Islet precursor cell (in vitro differentiated cells): ENCODE measurements at regions not wholly inside any gene's neighbourhood (a gene's known extent, or its start where the extent isn't known, plus 50 kb on each side); places are given as distances from the start of the nearest gene placed in this dataset.
A peak's percentile ranks its signal among the peaks of the same experiment; 100 is the strongest.
"Not testable (repeated sequence)": the region's sequence is repeated elsewhere in the genome, so short reads cannot be mapped to it uniquely, and the experiment has no call there.

Source experiments
- DNase-seq: peaks from one replicate; pipeline ENCODE4 v3.0.0-alpha.2; 2018

GRCh38 chr18:54433368-54433767 lies 75.7 kb downstream of the C18orf54 start:
- DNase-seq = no peak

DNA sequence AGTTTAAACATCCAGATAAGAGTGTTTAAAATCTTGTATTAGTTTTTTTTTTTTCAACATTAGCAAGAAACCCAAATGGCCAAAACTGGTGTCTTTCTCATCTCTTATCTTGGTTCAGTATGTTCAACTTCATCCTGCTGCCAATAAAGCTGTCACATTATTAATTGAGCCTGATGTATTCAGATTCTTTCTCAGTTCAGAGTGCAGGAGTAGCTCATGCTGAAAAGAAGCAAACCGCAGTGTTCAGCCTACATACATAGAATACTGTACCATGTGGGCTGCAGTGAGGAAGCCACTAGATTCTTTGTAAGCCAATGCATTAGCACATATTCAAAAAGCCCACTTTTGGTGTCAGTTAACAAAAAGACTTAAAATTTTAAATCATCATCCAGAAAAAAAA lies 76.2 kb downstream of the C18orf54 start:
- DNase-seq = no peak

- DNase-seq = no peak
These were observed 76.7 kb downstream of the C18orf54 start for GRCh38 chr18:54434453-54434852.

GRCh38 chr18:54436501-54436900 lies 78.8 kb downstream of the C18orf54 start:
- no peak for DNase-seq

GRCh38 chr18:54440292-54440691 lies 82.6 kb downstream of the C18orf54 start:
- no peak for DNase-seq

DNA sequence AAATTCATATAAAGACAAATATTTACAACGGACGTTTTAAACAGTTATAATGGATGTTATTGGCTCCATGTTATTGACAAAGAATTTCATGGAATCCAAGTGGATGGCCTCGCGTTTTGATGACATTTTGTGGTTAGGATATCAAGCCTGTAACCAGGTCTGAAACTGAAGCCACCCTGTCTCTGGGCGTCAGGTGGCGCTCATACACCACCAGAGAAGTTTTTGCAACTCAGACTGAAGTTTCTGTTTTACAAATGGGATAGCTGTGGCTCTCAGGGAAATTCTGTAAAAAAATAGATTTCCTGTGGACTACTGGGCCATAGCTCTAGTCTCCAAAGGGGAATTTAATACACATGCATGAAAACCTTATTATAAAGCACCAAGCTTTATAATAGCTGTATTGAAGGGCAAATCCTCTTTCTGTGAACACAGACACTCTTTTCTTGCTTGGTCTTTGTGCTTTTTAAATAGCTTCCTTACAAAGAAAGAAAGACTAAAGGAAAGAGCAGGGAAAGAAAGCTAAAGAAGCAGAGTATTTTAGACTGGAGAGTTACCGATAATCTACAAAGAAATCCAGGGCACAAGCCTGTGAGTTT lies 86.7 kb downstream of the C18orf54 start:
- peak; percentile 81 for DNase-seq

DNA sequence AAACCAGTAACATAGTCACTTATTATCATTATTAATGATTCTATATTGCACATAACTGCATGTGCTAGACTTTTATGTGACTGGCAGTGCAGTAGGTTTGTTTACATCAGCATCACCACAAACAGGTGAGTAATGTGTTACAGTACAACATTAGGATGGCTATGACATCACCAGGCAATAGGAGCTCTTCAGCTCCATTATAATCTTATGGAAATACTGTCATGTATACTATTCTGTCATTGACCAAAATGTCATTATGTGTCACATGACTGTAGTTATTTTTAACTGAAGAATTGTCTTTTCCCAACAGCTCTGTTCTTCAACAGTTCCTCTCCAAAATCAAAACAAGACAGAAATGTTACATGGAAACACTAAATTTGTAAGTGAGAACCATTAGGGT lies 96.3 kb downstream of the C18orf54 start:
- no peak for DNase-seq

DNA sequence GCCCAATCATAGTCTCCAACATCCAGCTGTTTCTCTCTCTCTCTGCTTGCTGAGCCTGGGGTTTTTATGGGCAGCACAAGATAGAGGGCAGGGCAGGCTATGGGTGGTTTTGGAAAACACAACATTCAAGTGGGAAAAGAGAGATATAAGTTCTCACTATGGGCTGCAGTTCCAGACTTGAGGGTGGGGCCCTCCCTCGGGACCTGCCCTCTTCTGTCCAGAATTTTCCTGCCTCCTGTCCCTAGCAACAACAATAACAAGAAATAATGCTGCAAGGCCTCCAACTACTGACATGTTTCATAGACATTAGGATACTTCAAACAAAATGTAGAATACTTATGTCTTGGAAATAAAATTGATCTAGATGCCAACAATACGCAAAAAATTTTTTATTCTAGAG lies 107.8 kb downstream of the C18orf54 start:
- DNase-seq = no peak

DNA sequence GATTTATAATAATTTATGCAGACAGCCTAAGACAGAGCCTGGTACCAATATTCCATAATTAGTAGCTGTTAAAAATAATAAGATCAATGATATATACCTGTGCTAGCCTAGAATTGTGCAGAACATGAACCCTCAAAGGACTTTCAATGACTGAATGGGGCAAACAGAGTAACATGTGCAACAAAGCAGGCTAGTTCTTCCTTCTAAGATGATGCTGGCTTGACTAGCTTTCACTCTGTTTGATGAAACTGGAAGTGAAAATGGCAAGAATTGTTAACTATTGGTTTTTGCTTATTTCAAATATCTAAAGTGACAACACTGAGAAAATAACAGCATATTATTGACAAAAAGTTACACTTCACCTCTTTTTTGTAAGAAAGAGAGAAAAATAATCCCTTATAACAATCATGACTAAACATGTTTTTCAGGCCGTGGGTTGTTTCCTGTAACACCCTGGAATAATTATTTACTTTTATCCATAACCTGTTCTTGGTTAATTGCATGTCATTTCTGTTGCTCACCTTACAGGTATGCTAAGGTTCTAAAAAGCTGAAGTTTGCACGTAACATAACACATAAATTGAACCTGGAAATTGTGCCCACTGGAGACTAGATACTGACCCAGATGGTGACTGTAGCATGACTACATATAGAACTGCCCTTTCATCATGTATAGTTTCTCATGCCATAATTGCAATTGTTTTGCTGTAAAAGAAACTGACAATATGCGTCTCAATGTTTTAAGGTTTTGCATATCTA lies 108.7 kb downstream of the C18orf54 start:
- no peak for DNase-seq

- DNase-seq = no peak
These were observed 111.7 kb upstream of the DYNAP start for GRCh38 chr18:54479365-54479764.

DNA sequence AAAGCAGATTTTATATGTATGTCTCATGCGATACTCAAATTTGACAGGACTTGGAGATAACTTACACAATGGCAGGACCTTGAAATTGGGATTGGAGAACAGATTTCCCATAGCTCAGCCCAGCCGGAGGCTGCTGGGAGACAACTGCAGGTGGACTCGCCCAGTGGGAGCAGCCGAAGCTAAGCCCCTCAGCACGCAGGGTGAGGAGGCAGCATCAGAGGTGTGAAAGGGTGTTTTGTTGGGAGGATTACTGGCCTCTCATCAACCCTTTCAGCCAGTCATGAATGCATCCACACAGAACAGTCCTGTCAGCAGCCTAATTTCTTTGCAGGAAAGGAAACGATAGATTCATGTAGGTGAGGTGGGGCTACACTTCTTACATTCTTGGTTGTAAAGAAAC lies 110.4 kb upstream of the DYNAP start:
- DNase-seq = no peak

GRCh38 chr18:54502451-54502850 lies 88.6 kb upstream of the DYNAP start:
- not testable (repeated sequence) for DNase-seq

- no peak for DNase-seq
These were observed 87.7 kb upstream of the DYNAP start for GRCh38 chr18:54503131-54503894.

GRCh38 chr18:54506516-54507261 lies 84.4 kb upstream of the DYNAP start:
- no peak for DNase-seq

DNA sequence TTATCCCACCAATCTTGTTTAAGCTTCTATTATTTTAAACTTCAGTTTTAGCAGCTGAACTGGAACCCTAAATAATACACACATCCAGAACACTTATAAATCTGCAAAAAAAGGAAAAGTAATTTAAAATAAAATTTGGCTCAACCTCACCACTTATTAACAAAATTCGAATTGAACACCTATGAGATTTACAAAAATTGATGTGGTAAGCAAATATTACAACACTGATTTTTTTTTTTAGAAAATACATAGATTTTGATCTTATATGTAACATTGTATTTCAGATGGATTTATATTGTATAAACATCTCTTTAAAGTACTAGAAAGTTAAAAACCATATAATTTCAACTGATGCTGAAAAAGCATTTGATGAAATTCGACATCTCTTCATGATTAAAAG lies 81.3 kb upstream of the DYNAP start:
- no peak for DNase-seq

DNA sequence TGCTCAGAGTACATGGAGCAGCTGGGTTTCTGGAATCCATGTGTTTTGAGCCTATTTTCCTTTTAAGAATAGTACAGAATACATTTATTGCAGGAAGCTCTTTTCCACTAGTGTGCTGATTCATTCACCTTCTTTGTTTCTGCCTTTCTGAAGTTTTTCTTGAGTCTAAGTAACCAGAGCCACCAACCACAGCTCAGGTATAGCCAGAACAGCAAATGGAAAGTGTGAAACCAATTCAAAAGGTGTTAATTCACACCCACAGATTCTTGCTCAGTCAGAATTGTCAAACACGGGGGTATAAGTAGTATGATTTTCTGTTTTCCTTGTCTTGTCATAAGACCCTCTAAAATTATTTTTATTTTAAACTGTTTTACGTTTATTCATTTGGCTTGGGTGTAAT lies 75.9 kb upstream of the DYNAP start:
- no peak for DNase-seq

DNA sequence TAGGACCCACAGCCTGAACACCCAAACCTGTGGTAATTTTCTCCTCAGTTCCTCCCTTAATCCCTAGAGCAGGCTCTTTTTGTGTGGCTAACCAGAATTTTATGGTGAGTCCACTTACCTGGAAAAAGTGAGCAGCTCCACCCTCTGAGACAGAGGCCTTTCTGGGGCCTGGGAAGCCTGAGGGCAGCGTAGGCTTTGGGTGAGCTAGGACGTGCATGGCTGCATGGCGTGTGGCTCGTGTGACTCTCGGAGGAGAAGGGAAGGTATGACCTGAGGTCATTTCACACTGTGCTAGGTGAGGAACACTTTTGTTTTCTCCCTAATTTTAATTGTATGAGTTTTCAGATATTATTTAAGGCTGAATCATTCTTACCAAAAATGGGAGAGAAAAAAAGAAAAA lies 73.5 kb upstream of the DYNAP start:
- DNase-seq = no peak

DNA sequence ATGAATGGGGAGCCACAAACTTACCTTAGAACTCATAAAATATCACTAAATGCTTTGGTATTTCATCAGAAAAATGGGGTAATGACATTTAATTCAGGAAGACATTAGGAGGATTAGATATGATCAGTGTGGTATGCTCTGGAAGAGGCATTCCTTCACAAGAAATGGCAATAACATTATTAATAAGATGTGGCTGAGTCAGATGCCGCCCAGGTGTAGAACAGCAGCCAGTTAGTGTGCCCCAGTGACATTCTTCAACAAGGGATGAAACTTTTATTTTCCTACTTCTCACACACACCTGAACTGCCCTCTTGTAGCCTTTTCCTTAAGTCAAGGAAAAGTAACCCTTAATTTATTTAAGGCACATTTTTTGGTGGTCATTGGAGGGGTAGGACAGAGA lies 69.2 kb upstream of the DYNAP start:
- no peak for DNase-seq

- DNase-seq = no peak
These were observed 62.1 kb upstream of the DYNAP start for GRCh38 chr18:54528942-54529376.

DNA sequence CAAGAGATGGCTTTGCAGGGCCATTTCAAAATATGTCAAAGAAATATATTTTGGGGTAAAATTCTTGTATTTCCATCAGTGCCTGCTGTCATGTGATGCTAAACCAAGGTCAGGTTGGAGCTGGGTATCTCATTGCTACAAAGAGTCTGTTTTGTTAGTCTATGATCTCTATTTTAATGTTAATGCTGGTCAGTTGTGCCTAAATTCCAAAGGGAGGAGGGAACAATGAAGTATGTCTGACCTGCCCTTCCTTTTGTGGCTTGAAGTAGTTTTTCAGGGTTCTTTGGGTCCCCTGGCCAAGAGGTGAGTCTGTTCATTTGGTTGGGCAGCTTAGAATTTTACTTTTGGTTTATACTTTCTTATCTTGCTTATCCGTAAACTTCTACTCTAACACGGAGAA lies 61.6 kb upstream of the DYNAP start:
- no peak for DNase-seq

- DNase-seq = no peak
These were observed 60.8 kb upstream of the DYNAP start for GRCh38 chr18:54530285-54530684.

GRCh38 chr18:54531402-54532065 lies 59.5 kb upstream of the DYNAP start:
- no peak for DNase-seq

- DNase-seq = peak; percentile 75
These were observed 58.8 kb upstream of the DYNAP start for GRCh38 chr18:54532222-54532621.
